Transverse colon (tissue), 4 donors: ENCODE measurements at regions not wholly inside any gene's neighbourhood (a gene's known extent, or its start where the extent isn't known, plus 50 kb on each side); places are given as distances from the start of the nearest gene placed in this dataset.

Source experiments
- EP300 ChIP-seq: sonication (generic); formaldehyde crosslinking; IDR thresholded peaks from one replicate; pipeline ENCODE4 v1.6.1; 2017; ENCODE audit warnings: antibody characterized with exemption, low read depth
- POLR2A ChIP-seq: fragments of 450-650 bp; IDR thresholded peaks from one replicate; pipeline ENCODE4 v1.6.1; 2016; ENCODE audit warnings: antibody characterized with exemption, mild to moderate bottlenecking, moderate library complexity
- POLR2AphosphoS5 ChIP-seq, 3 donors: sonication (generic); formaldehyde crosslinking; IDR thresholded peaks; one replicate each; pipeline ENCODE4 v1.6.1; 2016; ENCODE audit warnings: antibody characterized with exemption in 3 of 3
- TF ChIP-seq, protein P1 (sequence below), 5 experiments: fragments of 200-600 bp in 3 of 5; fragments of 450-650 bp in 2 of 5; sonication (generic) in 3 of 5; IDR thresholded peaks; 1 replicate in 2 of 5; 2 replicates in 3 of 5; pipeline ENCODE4 v1.5.1; 2016 to 2017; ENCODE audit warnings: antibody characterized with exemption in 5 of 5, inconsistent platforms in 3 of 5, mild to moderate bottlenecking in 2 of 5, moderate library complexity in 1 of 5

DNA sequence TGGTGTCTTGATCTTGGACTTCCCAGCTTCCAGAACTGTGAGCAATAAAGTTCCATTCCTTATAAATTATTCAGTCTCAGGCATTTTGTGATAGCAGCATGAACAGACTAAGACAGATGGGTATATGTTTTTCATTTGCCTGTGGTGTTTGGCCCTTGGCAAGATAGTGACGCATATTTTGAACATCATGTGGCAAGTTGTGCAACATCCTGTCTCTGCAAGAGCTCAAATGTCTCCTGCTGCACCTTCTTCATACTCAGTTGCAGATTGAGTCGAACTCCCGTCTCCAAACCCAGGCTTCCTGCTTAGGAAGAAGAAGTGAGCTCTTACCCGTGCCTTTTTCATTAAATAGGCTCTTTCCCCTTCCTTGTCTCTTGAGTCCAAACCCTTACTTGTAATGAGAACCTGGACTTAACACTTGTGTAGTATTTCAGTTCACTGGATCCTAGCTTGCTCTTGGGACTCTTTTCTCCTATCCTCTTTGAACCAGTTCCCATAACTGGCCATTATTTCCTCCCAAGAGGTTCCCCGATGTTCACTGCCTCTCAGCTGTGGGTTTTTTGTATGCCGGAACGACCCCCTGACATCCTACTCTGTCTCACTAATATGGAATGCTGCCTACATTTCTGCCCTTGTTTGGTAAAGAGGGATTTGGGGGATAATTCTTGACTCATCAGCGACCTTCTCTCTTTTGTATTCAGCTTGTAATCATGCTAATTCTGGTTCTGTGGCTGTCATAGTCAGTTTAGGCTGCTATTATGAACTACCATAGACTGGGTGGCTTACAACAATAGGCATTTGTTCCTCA, 125.0 kb upstream of the KCNK2 start:
- TF ChIP-seq, protein P1, sequence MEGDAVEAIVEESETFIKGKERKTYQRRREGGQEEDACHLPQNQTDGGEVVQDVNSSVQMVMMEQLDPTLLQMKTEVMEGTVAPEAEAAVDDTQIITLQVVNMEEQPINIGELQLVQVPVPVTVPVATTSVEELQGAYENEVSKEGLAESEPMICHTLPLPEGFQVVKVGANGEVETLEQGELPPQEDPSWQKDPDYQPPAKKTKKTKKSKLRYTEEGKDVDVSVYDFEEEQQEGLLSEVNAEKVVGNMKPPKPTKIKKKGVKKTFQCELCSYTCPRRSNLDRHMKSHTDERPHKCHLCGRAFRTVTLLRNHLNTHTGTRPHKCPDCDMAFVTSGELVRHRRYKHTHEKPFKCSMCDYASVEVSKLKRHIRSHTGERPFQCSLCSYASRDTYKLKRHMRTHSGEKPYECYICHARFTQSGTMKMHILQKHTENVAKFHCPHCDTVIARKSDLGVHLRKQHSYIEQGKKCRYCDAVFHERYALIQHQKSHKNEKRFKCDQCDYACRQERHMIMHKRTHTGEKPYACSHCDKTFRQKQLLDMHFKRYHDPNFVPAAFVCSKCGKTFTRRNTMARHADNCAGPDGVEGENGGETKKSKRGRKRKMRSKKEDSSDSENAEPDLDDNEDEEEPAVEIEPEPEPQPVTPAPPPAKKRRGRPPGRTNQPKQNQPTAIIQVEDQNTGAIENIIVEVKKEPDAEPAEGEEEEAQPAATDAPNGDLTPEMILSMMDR (IDR thresholded peaks at IDR 0.05): no peak
- TF ChIP-seq POLR2AphosphoS5 (IDR thresholded peaks at IDR 0.05) (no peak), POLR2A (no peak), EP300 (no peak)
